ENCODE measurements at regions not wholly inside any gene's neighbourhood (a gene's known extent, or its start where the extent isn't known, plus 50 kb on each side); places are given as distances from the start of the nearest gene placed in this dataset.
A peak's percentile ranks its signal among the peaks of the same experiment; 100 is the strongest.
"Not testable (repeated sequence)": the region's sequence is repeated elsewhere in the genome, so short reads cannot be mapped to it uniquely, and the experiment has no call there.

DNA sequence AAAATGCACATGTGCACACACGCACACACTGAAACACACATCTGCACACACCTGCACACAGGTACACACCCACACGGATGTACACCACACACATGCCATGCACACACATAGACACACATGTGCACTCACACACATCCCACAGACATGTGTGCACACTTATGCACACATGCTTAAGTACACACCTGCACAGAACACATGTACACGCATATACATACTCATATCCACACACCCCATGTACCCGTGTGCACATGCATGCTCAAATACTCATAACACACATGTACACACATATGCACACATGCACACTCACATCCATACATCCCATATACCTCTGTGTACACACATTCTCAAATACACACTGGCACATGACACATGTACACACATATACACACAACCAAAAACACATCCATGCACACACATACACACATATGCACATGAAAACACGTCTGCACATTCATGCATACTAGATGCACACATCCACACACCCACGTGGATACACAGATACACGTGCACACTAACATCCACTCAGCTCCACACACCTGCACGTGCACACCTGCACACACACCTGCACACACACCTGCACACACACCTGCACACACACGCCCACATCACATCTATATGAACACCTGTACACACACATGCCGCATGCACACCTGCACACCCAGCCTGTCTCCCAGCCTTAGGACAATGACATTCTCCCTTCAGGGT is 336.7 kb downstream of the ADGRD1 start:
- Histone ChIP-seq H3K27me3 (ENCODE audit: insufficient read depth, low read length) (no peaks in the 10 kb centered on the region), H3K4me2 (ENCODE audit: insufficient read depth, low read length) (no peak overlapping the region), H3K79me2 (ENCODE audit: insufficient read depth, low read length) (no peaks in the 10 kb centered on the region), H4K20me1 (ENCODE audit: insufficient read depth, low read length) (no peaks in the 10 kb centered on the region), H3K27ac (ENCODE audit: low read depth, low read length) (no peak overlapping the region), H2AFZ (ENCODE audit: low read length) (no peak overlapping the region), H3K9me3 (ENCODE audit: low read depth, low read length) (no peaks in the 10 kb centered on the region), H3K36me3 (ENCODE audit: insufficient read depth, low read length) (no peaks in the 10 kb centered on the region), H3K4me3 (ENCODE audit: insufficient read depth, low read length) (no peak overlapping the region), H3K4me1 (ENCODE audit: insufficient read depth, low read length) (no peaks in the 10 kb centered on the region)
- no peak for DNase-seq (ENCODE audit: insufficient read length, low spot score, missing footprints)
- TF ChIP-seq CTCF (IDR thresholded peaks at IDR 0.05; ENCODE audit: extremely low read depth, low read depth, low read length) = no peak

- H3K79me2 ChIP-seq (ENCODE audit: insufficient read depth, low read length); H3K36me3 ChIP-seq (ENCODE audit: insufficient read depth, low read length); H3K27ac ChIP-seq (ENCODE audit: low read depth, low read length); H3K4me1 ChIP-seq (ENCODE audit: insufficient read depth, low read length); H4K20me1 ChIP-seq (ENCODE audit: insufficient read depth, low read length); H3K27me3 ChIP-seq (ENCODE audit: insufficient read depth, low read length); H3K4me2 ChIP-seq (ENCODE audit: insufficient read depth, low read length); H3K9me3 ChIP-seq (ENCODE audit: low read depth, low read length); H2AFZ ChIP-seq (ENCODE audit: low read length); H3K4me3 ChIP-seq (ENCODE audit: insufficient read depth, low read length); DNase-seq (ENCODE audit: insufficient read length, low spot score, missing footprints): not testable (repeated sequence)
Observed at GRCh38 chr12:131293071-131294015, 339.6 kb downstream of the ADGRD1 start.

GRCh38 chr12:131294716-131295115 is 341.0 kb downstream of the ADGRD1 start:
- H3K4me3 ChIP-seq (ENCODE audit: insufficient read depth, low read length); DNase-seq (ENCODE audit: insufficient read length, low spot score, missing footprints); H3K9me3 ChIP-seq (ENCODE audit: low read depth, low read length); H2AFZ ChIP-seq (ENCODE audit: low read length); H3K4me2 ChIP-seq (ENCODE audit: insufficient read depth, low read length); H3K79me2 ChIP-seq (ENCODE audit: insufficient read depth, low read length); H3K27ac ChIP-seq (ENCODE audit: low read depth, low read length); H3K36me3 ChIP-seq (ENCODE audit: insufficient read depth, low read length); H3K4me1 ChIP-seq (ENCODE audit: insufficient read depth, low read length); H4K20me1 ChIP-seq (ENCODE audit: insufficient read depth, low read length); H3K27me3 ChIP-seq (ENCODE audit: insufficient read depth, low read length): not testable (repeated sequence)

GRCh38 chr12:131295117-131295516 is 341.4 kb downstream of the ADGRD1 start:
- H3K27ac ChIP-seq (ENCODE audit: low read depth, low read length); H2AFZ ChIP-seq (ENCODE audit: low read length); H3K27me3 ChIP-seq (ENCODE audit: insufficient read depth, low read length); H3K9me3 ChIP-seq (ENCODE audit: low read depth, low read length); H3K4me2 ChIP-seq (ENCODE audit: insufficient read depth, low read length); H4K20me1 ChIP-seq (ENCODE audit: insufficient read depth, low read length); DNase-seq (ENCODE audit: insufficient read length, low spot score, missing footprints); H3K79me2 ChIP-seq (ENCODE audit: insufficient read depth, low read length); H3K4me3 ChIP-seq (ENCODE audit: insufficient read depth, low read length); H3K36me3 ChIP-seq (ENCODE audit: insufficient read depth, low read length); H3K4me1 ChIP-seq (ENCODE audit: insufficient read depth, low read length): not testable (repeated sequence)

GRCh38 chr12:131295559-131295958 is 341.9 kb downstream of the ADGRD1 start:
- H4K20me1 ChIP-seq (ENCODE audit: insufficient read depth, low read length); H2AFZ ChIP-seq (ENCODE audit: low read length); H3K4me3 ChIP-seq (ENCODE audit: insufficient read depth, low read length); H3K36me3 ChIP-seq (ENCODE audit: insufficient read depth, low read length); H3K27ac ChIP-seq (ENCODE audit: low read depth, low read length); H3K4me1 ChIP-seq (ENCODE audit: insufficient read depth, low read length); H3K79me2 ChIP-seq (ENCODE audit: insufficient read depth, low read length); DNase-seq (ENCODE audit: insufficient read length, low spot score, missing footprints); H3K9me3 ChIP-seq (ENCODE audit: low read depth, low read length); H3K4me2 ChIP-seq (ENCODE audit: insufficient read depth, low read length); H3K27me3 ChIP-seq (ENCODE audit: insufficient read depth, low read length): not testable (repeated sequence)

DNA sequence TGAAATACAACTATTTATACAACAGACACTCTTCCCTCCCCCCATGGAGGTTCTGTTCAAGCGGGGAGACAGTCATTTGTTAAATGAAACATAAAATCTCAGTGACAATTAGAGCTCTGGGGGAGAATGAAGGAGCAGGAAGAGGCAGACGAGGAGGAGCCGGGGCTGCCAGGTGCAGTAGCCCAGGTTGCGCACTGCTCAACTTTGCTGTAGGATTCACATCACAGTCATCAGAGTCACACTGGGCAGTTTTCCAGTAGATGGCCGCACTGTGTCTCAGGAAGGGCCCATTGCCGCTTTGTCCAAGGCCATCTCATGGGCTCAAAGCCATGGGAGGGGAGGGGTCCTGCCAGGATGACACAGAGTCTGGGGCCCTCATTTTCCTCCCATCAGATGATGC is 342.4 kb downstream of the ADGRD1 start:
- H3K4me1 ChIP-seq (ENCODE audit: insufficient read depth, low read length); H3K27ac ChIP-seq (ENCODE audit: low read depth, low read length); H2AFZ ChIP-seq (ENCODE audit: low read length); H4K20me1 ChIP-seq (ENCODE audit: insufficient read depth, low read length); H3K4me3 ChIP-seq (ENCODE audit: insufficient read depth, low read length); H3K4me2 ChIP-seq (ENCODE audit: insufficient read depth, low read length); H3K36me3 ChIP-seq (ENCODE audit: insufficient read depth, low read length); H3K27me3 ChIP-seq (ENCODE audit: insufficient read depth, low read length); H3K79me2 ChIP-seq (ENCODE audit: insufficient read depth, low read length); H3K9me3 ChIP-seq (ENCODE audit: low read depth, low read length): not testable (repeated sequence)
- peak; percentile 82 for DNase-seq (ENCODE audit: insufficient read length, low spot score, missing footprints)

DNA sequence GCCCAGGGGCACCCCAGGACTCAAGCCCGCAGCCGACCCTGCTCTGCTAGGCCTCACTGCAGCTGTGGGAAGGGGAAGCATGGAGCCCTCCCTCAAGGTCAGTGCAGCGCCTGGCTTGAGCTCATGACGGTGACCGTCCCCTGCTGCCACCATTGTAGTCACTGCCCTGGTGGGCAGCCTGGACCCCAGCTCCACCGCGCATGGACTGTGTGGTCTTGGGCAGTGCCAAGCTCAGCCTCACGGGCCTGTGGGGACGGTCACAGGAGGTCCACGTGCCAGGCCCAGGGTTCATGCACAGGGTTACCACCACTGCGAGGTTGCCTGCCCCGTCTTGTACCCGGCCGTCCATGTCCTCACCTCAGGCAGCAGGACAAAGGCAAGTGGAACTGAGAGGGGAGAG is 342.9 kb downstream of the ADGRD1 start:
- not testable (repeated sequence) for H3K9me3 ChIP-seq (ENCODE audit: low read depth, low read length); H3K4me2 ChIP-seq (ENCODE audit: insufficient read depth, low read length); H4K20me1 ChIP-seq (ENCODE audit: insufficient read depth, low read length); H3K36me3 ChIP-seq (ENCODE audit: insufficient read depth, low read length); H2AFZ ChIP-seq (ENCODE audit: low read length); H3K27me3 ChIP-seq (ENCODE audit: insufficient read depth, low read length); H3K4me3 ChIP-seq (ENCODE audit: insufficient read depth, low read length); H3K4me1 ChIP-seq (ENCODE audit: insufficient read depth, low read length); H3K79me2 ChIP-seq (ENCODE audit: insufficient read depth, low read length); H3K27ac ChIP-seq (ENCODE audit: low read depth, low read length)
- peak; percentile 78 for DNase-seq (ENCODE audit: insufficient read length, low spot score, missing footprints)

All from osteoblast (primary cell).